ENCODE measurements at regions not wholly inside any gene's neighbourhood (a gene's known extent, or its start where the extent isn't known, plus 50 kb on each side); places are given as distances from the start of the nearest gene placed in this dataset.

DNA sequence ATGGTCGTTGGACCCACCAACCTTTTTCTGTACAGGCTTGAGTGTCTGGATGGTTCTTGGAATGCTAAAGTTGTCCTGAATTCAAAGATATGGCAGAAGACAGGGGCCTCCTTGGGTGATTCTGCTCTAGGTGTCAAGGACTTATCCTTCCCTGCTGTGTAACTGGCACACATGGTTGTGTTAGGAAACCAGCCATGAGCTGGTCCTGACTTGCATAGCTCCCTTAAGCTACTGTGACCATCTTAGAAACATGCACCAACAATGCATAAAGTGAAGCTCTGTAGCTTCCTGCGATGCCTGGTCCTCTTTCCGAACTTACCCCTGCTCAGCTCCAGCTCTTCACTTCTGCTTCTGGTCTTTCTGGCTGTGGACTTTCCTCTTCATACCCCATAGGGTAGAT is 224.6 kb downstream of the TLE4 start:
- H3K27me3 ChIP-seq (ENCODE audit: insufficient read depth, poor library complexity, severe bottlenecking), result no peaks in the 10 kb centered on the region
- no peaks in the 10 kb centered on the region for H3K9me3 ChIP-seq (ENCODE audit: severe bottlenecking)
- TF ChIP-seq, protein P1, sequence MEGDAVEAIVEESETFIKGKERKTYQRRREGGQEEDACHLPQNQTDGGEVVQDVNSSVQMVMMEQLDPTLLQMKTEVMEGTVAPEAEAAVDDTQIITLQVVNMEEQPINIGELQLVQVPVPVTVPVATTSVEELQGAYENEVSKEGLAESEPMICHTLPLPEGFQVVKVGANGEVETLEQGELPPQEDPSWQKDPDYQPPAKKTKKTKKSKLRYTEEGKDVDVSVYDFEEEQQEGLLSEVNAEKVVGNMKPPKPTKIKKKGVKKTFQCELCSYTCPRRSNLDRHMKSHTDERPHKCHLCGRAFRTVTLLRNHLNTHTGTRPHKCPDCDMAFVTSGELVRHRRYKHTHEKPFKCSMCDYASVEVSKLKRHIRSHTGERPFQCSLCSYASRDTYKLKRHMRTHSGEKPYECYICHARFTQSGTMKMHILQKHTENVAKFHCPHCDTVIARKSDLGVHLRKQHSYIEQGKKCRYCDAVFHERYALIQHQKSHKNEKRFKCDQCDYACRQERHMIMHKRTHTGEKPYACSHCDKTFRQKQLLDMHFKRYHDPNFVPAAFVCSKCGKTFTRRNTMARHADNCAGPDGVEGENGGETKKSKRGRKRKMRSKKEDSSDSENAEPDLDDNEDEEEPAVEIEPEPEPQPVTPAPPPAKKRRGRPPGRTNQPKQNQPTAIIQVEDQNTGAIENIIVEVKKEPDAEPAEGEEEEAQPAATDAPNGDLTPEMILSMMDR (IDR thresholded peaks at IDR 0.05; ENCODE audit: poor library complexity, severe bottlenecking), result no peak
- H3K27ac ChIP-seq (ENCODE audit: poor library complexity, severe bottlenecking), result no peak overlapping the region
- ATAC-seq (ENCODE audit: low read depth) (no peak), DNase-seq (ENCODE audit: low spot score) (no peak)
- no peaks in the 10 kb centered on the region for H3K36me3 ChIP-seq (ENCODE audit: low read depth)
- no peaks in the 10 kb centered on the region for H3K4me1 ChIP-seq (ENCODE audit: insufficient read depth, poor library complexity, severe bottlenecking)
- no peak overlapping the region for H3K4me3 ChIP-seq (ENCODE audit: severe bottlenecking)

DNA sequence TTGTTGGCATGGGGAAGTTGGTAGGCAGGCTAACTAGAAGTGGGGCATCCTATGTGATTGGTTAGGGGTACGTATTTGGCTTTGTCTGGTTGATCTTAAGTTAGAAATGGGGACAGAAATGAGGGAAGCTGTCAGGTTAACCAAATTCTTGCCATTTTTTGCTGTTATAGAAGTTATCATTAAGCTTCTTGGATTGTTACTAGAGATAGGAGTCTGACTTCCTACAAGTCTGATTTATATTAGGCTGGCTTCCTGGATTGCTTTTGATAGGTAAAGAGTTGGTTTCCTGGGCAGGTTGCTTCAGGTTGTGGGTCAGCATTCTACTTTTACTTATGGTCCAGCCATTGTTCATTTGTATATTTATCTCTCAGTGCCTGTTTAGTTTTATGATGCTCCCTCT is 216.9 kb downstream of the TLE4 start:
- no peak for ATAC-seq (ENCODE audit: low read depth)
- H3K4me3 ChIP-seq (ENCODE audit: severe bottlenecking), result no peak overlapping the region

DNA sequence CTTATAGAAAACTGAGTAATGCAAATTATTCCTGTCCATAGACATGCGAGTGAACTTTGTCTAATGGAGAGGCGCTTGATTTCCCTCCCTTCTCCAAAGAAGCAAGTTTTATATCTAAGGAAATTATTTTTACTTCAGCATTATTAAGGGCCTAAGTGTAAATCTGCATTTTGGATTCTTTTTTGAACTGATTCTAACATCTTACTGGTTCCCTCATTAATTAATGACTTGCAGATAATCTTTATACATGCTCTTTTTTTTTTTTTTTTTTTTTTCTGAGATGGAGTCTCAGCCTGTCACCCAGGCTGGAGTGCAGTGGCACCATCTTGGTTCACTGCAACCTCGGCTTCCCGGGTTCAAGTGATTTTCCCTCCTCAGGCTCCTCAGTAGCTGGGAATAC is 209.5 kb downstream of the TLE4 start:
- DNase-seq (ENCODE audit: low spot score) (no peak), ATAC-seq (ENCODE audit: low read depth) (no peak)
- H3K36me3 ChIP-seq (ENCODE audit: low read depth), result no peaks in the 10 kb centered on the region

More for the DNA sequence above, 216.9 kb downstream of the TLE4 start:
- Histone ChIP-seq H3K9me3 (ENCODE audit: severe bottlenecking) (no peaks in the 10 kb centered on the region), H3K27me3 (ENCODE audit: insufficient read depth, poor library complexity, severe bottlenecking) (no peaks in the 10 kb centered on the region), H3K36me3 (ENCODE audit: low read depth) (no peaks in the 10 kb centered on the region), H3K4me1 (ENCODE audit: insufficient read depth, poor library complexity, severe bottlenecking) (no peaks in the 10 kb centered on the region), H3K27ac (ENCODE audit: poor library complexity, severe bottlenecking) (no peak overlapping the region)
- TF ChIP-seq, protein P1 (IDR thresholded peaks at IDR 0.05; ENCODE audit: poor library complexity, severe bottlenecking), result no peak
- DNase-seq (ENCODE audit: low spot score), result no peak

DNA sequence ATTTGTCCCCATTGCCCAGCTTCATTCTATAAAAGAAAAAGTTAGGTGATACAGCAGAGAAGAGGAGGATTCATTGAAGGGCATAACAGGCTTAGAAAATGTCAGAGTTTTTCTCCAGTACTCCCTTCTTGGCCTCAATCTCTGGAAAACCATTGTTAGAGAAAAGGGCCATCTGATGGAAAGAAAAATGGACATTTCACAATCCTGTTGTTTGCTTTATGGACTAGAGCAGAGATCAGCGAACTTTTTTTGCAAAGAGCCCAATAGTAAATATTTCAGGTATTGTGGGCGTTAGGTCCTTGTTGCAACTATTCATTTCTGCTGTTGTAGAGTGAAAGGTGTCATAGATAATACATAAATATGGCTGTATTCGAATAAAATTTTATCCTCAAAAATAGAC is 208.8 kb downstream of the TLE4 start:
- H3K36me3 ChIP-seq (ENCODE audit: low read depth), result no peaks in the 10 kb centered on the region
- DNase-seq (ENCODE audit: low spot score), result no peak
- H3K4me3 ChIP-seq (ENCODE audit: severe bottlenecking), result no peak overlapping the region
- H3K27me3 ChIP-seq (ENCODE audit: insufficient read depth, poor library complexity, severe bottlenecking), result no peaks in the 10 kb centered on the region
- no peak overlapping the region for H3K27ac ChIP-seq (ENCODE audit: poor library complexity, severe bottlenecking)
- no peaks in the 10 kb centered on the region for H3K4me1 ChIP-seq (ENCODE audit: insufficient read depth, poor library complexity, severe bottlenecking)
- no peaks in the 10 kb centered on the region for H3K9me3 ChIP-seq (ENCODE audit: severe bottlenecking)
- TF ChIP-seq, protein P1 (IDR thresholded peaks at IDR 0.05; ENCODE audit: poor library complexity, severe bottlenecking), result no peak
- no peak for ATAC-seq (ENCODE audit: low read depth)

More for the DNA sequence above, 209.5 kb downstream of the TLE4 start:
- Histone ChIP-seq H3K4me3 (ENCODE audit: severe bottlenecking) (no peak overlapping the region), H3K27me3 (ENCODE audit: insufficient read depth, poor library complexity, severe bottlenecking) (no peaks in the 10 kb centered on the region), H3K9me3 (ENCODE audit: severe bottlenecking) (no peaks in the 10 kb centered on the region), H3K27ac (ENCODE audit: poor library complexity, severe bottlenecking) (no peak overlapping the region), H3K4me1 (ENCODE audit: insufficient read depth, poor library complexity, severe bottlenecking) (no peaks in the 10 kb centered on the region)
- TF ChIP-seq, protein P1 (IDR thresholded peaks at IDR 0.05; ENCODE audit: poor library complexity, severe bottlenecking), result no peak

DNA sequence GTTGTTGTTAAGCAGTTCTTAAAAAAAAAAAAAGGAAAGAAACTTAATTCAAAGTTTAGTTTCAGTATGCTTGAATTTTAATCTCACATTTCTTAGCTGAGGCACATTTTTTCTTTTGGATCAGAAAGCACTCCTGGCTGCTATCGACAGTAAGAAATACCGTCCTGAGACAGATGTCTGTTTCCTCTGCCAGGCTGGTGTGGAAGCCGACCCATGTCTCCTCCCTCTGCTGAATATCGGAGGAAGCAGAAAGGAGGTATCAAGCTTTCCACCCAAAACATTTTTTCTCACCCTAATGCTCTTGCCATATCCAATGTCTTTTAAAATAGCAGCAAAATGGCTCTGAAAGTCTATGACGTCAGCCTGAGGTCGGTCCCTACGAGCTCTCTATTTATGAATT is 208.1 kb downstream of the TLE4 start:
- no peak overlapping the region for H3K4me3 ChIP-seq (ENCODE audit: severe bottlenecking)
- H3K9me3 ChIP-seq (ENCODE audit: severe bottlenecking), result no peaks in the 10 kb centered on the region
- DNase-seq (ENCODE audit: low spot score) (no peak), ATAC-seq (ENCODE audit: low read depth) (no peak)
- no peaks in the 10 kb centered on the region for H3K36me3 ChIP-seq (ENCODE audit: low read depth)
- TF ChIP-seq, protein P1 (IDR thresholded peaks at IDR 0.05; ENCODE audit: poor library complexity, severe bottlenecking), result no peak
- H3K4me1 ChIP-seq (ENCODE audit: insufficient read depth, poor library complexity, severe bottlenecking), result no peaks in the 10 kb centered on the region
- no peaks in the 10 kb centered on the region for H3K27me3 ChIP-seq (ENCODE audit: insufficient read depth, poor library complexity, severe bottlenecking)
- H3K27ac ChIP-seq (ENCODE audit: poor library complexity, severe bottlenecking), result no peak overlapping the region

All from RWPE2 (cell line).